K562 (cell line): ENCODE measurements at regions not wholly inside any gene's neighbourhood (a gene's known extent, or its start where the extent isn't known, plus 50 kb on each side); places are given as distances from the start of the nearest gene placed in this dataset.

Experiments
- ATAC-seq: fragments of 200-7000 bp; cut with Tn5 transposase; 3 replicates; pipeline ENCODE4 v1.9.1; 2020; ENCODE audit warnings: moderate library complexity
- BruUV-seq: library from RNA; stranded (reverse); fragments of 400-500 nt; replicated peaks from 2 replicates; lab custom pipeline; 2021; lab: Mats Ljungman, UMichigan
- CTCF ChIA-PET: fragments of 300-600 bp; formaldehyde crosslinking; extraction: SDS; loops from one replicate; lab custom pipeline; 2021; ENCODE audit warnings: low intra/inter-chr PET ratio; lab: Yijun Ruan, JAX
- POLR2A ChIA-PET: fragments of 300-600, 350-650 bp; sonication (Branson Sonifier 250); formaldehyde crosslinking; extraction: SDS; loops from one replicate; lab custom pipeline; 2021; ENCODE audit warnings: antibody characterized with exemption, inconsistent platforms; lab: Yijun Ruan, JAX
- DNase-seq, 4 experiments: peaks; one replicate each; pipeline versions ENCODE4 v3.0.0 to v3.0.0-alpha.2; 2011 to 2018; ENCODE audit warnings: low spot score in 3 of 4, mixed read lengths in 3 of 4; ENCODE audit errors: extremely low read depth in 1 of 4
- FAIRE-seq: peaks from 2 replicates; lab custom pipeline; 2011; peaks lifted over from hg19 to GRCh38; lab: Jason Lieb, UNC
- H2AFZ ChIP-seq: 2 replicates; pipeline ENCODE4 v1.6.0; 2011; ENCODE audit warnings: low read depth, low read length, control low read depth, inconsistent platforms
- H3K27ac ChIP-seq: fragments of 200-600 bp; 3 replicates; pipeline ENCODE4 v1.8.0; 2011; ENCODE audit warnings: low read depth, mild to moderate bottlenecking, control low read depth, inconsistent platforms, low read length, moderate library complexity, mixed read lengths; ENCODE audit errors: extremely low read depth
- H3K27me3 ChIP-seq, 2 experiments: fragments of 300-600 bp in 1 of 2; 2 replicates in 1 of 2; 3 replicates in 1 of 2; pipeline versions ENCODE4 v1.6.0 to v1.8.0; 2011; ENCODE audit warnings: inconsistent platforms in 2 of 2, low read length in 2 of 2, mild to moderate bottlenecking in 1 of 2, mixed read lengths in 1 of 2, moderate library complexity in 1 of 2; ENCODE audit not compliant: control insufficient read depth in 2 of 2, insufficient read depth in 2 of 2
- H3K36me3 ChIP-seq: fragments of 300-600 bp; 3 replicates; pipeline ENCODE4 v1.8.0; 2011; ENCODE audit warnings: mild to moderate bottlenecking, low read length, inconsistent platforms; ENCODE audit not compliant: control insufficient read depth, insufficient read depth
- H3K4me1 ChIP-seq, 2 experiments: fragments of 200-600 bp in 1 of 2; replicated peaks in 1 of 2; 2 replicates in 1 of 2; 3 replicates in 1 of 2; pipeline versions ENCODE4 v1.5.1 to v1.8.0; 2011; ENCODE audit warnings: inconsistent platforms in 2 of 2, low read length in 2 of 2, mild to moderate bottlenecking in 1 of 2, mixed read lengths in 1 of 2, moderate library complexity in 1 of 2; ENCODE audit not compliant: control insufficient read depth in 2 of 2, insufficient read depth in 2 of 2
- H3K4me2 ChIP-seq: 2 replicates; pipeline ENCODE4 v1.6.1; 2011; ENCODE audit warnings: low read length, control low read depth, inconsistent platforms, mixed read lengths; ENCODE audit not compliant: insufficient read depth
- H3K4me3 ChIP-seq: fragments of 200-600 bp; sonication (generic), shearing (Covaris generic); 2 replicates; pipeline ENCODE4 v1.5.1; 2016; ENCODE audit warnings: control low read depth, inconsistent platforms
- H3K79me2 ChIP-seq: fragments of 200-600 bp; 3 replicates; pipeline ENCODE4 v1.8.0; 2011; ENCODE audit warnings: low read length, inconsistent platforms; ENCODE audit not compliant: control insufficient read depth, insufficient read depth
- H3K9ac ChIP-seq, 2 experiments: 2 replicates each; pipeline versions ENCODE4 v1.6.0 to v1.6.1; 2011; ENCODE audit warnings: low read depth in 2 of 2, low read length in 2 of 2, control low read depth in 1 of 2, inconsistent platforms in 1 of 2, mild to moderate bottlenecking in 1 of 2, mixed read lengths in 1 of 2; ENCODE audit not compliant: insufficient read depth in 1 of 2
- H3K9me1 ChIP-seq: one replicate; pipeline ENCODE4 v1.6.0; 2011; ENCODE audit warnings: inconsistent platforms, mild to moderate bottlenecking, low read length, moderate library complexity; ENCODE audit not compliant: control insufficient read depth, insufficient read depth
- H3K9me3 ChIP-seq: replicated peaks from 2 replicates; pipeline ENCODE4 v1.5.1; 2011; ENCODE audit warnings: low read depth, low read length, inconsistent platforms; ENCODE audit not compliant: control insufficient read depth, insufficient read depth
- H4K20me1 ChIP-seq: replicated peaks from 2 replicates; pipeline ENCODE4 v1.6.1; 2011; ENCODE audit warnings: low read length, inconsistent platforms, mixed read lengths; ENCODE audit not compliant: control insufficient read depth, insufficient read depth
- CBFB ChIP-seq: sonication (generic); formaldehyde crosslinking; IDR thresholded peaks from 2 replicates; pipeline ENCODE4 v1.4.0; 2020; ENCODE audit warnings: mild to moderate bottlenecking, missing genetic modification reagents
- PTTG1 ChIP-seq: fragments of 450-650 bp; IDR thresholded peaks from 2 replicates; pipeline ENCODE4 v1.6.1; 2016; ENCODE audit warnings: low read depth, mild to moderate bottlenecking, missing genetic modification characterization, missing compliant biosample characterization
- SRF ChIP-seq, 2 experiments: fragments of 250-450, 450-650 bp in 1 of 2; sonication (Bioruptor Pico) in 1 of 2; sonication (generic) in 1 of 2; formaldehyde crosslinking; IDR thresholded peaks; 2 replicates each; pipeline versions ENCODE4 v1.5.0 to v1.5.1; 2020 to 2022; ENCODE audit warnings: mild to moderate bottlenecking in 1 of 2, missing genetic modification reagents in 1 of 2
- TBL1XR1 ChIP-seq, 2 experiments: IDR thresholded peaks; 2 replicates each; pipeline ENCODE4 v1.6.1; 2012; ENCODE audit warnings: improper control_type of control experiment in 2 of 2, low read length in 2 of 2, mild to moderate bottlenecking in 1 of 2
- TSC22D4 ChIP-seq: fragments of 450-650 bp; IDR thresholded peaks from 2 replicates; pipeline ENCODE4 v1.6.1; 2016; ENCODE audit warnings: missing genetic modification characterization, missing biosample characterization, control low read depth
- ZNF140 ChIP-seq: fragments of 250-450 bp; sonication (Bioruptor Pico); IDR thresholded peaks from 2 replicates; pipeline ENCODE4 v1.8.0; 2021; ENCODE audit warnings: moderate library complexity, mild to moderate bottlenecking, inconsistent platforms
- ZNF551 ChIP-seq: fragments of 250-450 bp; sonication (Bioruptor Pico); IDR thresholded peaks from 2 replicates; pipeline ENCODE4 v1.5.0; 2021; ENCODE audit warnings: mild to moderate bottlenecking, moderate library complexity
- WGBS: fragments of 100-300 bp; shearing (Covaris generic); methylation state at CpG from one replicate; pipeline ENCODE4 v1.1.6; 2016; ENCODE audit warnings: low coverage, mixed read lengths; ENCODE audit not compliant: insufficient coverage; ENCODE audit errors: missing lambda C conversion rate; 5-methylcytosine and 5-hydroxymethylcytosine counted together
- in situ Hi-C: fragments of 300-500 bp; cut with MboI; formaldehyde crosslinking; loops from 4 replicates; pipeline ENCODE4 v1.15.0; 2018; ENCODE audit warnings: inconsistent platforms, mixed read lengths
- intact Hi-C: fragments of 100-400 bp; cut with micrococcal nuclease; formaldehyde crosslinking; loops from 2 replicates; pipeline ENCODE4 v1.14.2; 2022
- TF ChIP-seq, protein P1 (sequence below): sonication (generic); formaldehyde crosslinking; IDR thresholded peaks from 2 replicates; pipeline ENCODE4 v1.8.1; 2023; ENCODE audit warnings: mild to moderate bottlenecking, missing genetic modification reagents

DNA sequence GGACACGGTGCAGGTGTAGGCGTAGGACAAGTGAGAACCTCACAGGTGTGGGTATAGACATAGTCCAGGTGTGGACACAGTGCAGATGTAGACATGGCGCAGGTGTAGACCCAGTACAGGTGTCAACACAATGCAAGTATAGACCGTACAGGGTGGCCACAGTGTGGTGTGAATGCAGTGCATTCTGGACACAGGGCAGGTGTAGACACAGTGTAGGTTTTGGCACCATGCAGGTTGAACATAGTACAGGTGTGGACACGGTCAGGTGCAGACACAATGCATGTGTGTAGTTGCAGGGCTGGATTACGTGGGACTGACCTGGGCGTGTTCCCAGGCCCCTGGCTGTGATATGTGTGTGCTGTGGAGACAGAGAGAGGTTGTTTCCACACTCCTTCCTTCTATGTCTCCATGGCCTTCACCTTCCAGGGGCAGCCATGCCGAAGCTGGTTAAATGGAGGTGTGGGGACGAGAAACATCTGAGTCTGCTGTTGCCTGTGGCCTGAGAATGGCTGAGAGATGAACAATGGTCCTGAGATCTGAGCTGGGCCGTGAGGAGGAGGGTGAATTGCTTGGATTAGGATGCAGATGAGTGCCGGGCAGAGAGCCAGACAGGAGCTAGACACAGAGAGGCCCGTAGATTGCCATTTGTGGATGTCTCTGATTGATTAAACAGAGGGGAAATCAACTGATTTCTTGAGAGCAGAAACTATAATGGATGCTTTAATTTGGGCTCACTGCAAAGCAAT lies 343.9 kb upstream of the SHH start:
- no peak for TF ChIP-seq ZNF140 (CRISPR knock-in tag)
- TF ChIP-seq CBFB (CRISPR knock-in tag) = no peak
- TF ChIP-seq, protein P1, sequence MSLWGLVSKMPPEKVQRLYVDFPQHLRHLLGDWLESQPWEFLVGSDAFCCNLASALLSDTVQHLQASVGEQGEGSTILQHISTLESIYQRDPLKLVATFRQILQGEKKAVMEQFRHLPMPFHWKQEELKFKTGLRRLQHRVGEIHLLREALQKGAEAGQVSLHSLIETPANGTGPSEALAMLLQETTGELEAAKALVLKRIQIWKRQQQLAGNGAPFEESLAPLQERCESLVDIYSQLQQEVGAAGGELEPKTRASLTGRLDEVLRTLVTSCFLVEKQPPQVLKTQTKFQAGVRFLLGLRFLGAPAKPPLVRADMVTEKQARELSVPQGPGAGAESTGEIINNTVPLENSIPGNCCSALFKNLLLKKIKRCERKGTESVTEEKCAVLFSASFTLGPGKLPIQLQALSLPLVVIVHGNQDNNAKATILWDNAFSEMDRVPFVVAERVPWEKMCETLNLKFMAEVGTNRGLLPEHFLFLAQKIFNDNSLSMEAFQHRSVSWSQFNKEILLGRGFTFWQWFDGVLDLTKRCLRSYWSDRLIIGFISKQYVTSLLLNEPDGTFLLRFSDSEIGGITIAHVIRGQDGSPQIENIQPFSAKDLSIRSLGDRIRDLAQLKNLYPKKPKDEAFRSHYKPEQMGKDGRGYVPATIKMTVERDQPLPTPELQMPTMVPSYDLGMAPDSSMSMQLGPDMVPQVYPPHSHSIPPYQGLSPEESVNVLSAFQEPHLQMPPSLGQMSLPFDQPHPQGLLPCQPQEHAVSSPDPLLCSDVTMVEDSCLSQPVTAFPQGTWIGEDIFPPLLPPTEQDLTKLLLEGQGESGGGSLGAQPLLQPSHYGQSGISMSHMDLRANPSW (CRISPR knock-in tag) = no peak
- no peak for TF ChIP-seq TBL1XR1 (IDR thresholded peaks at IDR 0.05; ENCODE audit: low read length in 2 of 2)
- TF ChIP-seq PTTG1 (tag) = no peak
- no peak for TF ChIP-seq TSC22D4
- no peak for TF ChIP-seq SRF (CRISPR knock-in tag; IDR thresholded peaks at IDR 0.05)
- no peak for TF ChIP-seq ZNF551 (CRISPR knock-in tag)
- ATAC-seq (no peak; the same call in 1 of the 3 replicates), DNase-seq (no peak), FAIRE-seq (no peak)
- Histone ChIP-seq H3K27ac (no peak overlapping the region), H3K79me2 (no peaks in the 10 kb centered on the region), H3K4me1 (no peaks in the 10 kb centered on the region), H4K20me1 (0 out of 2 replicates have a peak, but pooled peaks cover 6% of the 10 kb centered on the region), H3K4me2 (no peak overlapping the region), H3K36me3 (no peaks in the 10 kb centered on the region), H3K9me3 (no peaks in the 10 kb centered on the region), H3K9ac (no peak overlapping the region), H2AFZ (no peak overlapping the region), H3K4me3 (no peak overlapping the region), H3K9me1 (no peaks in the 10 kb centered on the region), H3K27me3 (peaks cover 14 to 54% of the 10 kb centered on the region in 2 experiments)
- intact Hi-C loops = no loop called here
- 5% methylated on average over 12 of the region's 12 CpGs for WGBS
- in situ Hi-C loops = no loop called here
- BruUV-seq = no TSS peak
- ChIA-PET CTCF (no interaction called here), POLR2A (interaction anchor here (0.6 to 1.8 kb wide), 3 partner anchors 11 to 316 kb away, joined by 3 to 5 read pairs (median 3); no protein-coding TSS in a partner anchor)
